HEK293T (cell line): ENCODE measurements at regions not wholly inside any gene's neighbourhood (a gene's known extent, or its start where the extent isn't known, plus 50 kb on each side); places are given as distances from the start of the nearest gene placed in this dataset.

Source experiments
- CTCF ChIA-PET: fragments of 350-600 bp; formaldehyde crosslinking; extraction: SDS; loops from one replicate; lab custom pipeline; 2021; ENCODE audit warnings: antibody characterized with exemption, inconsistent platforms; lab: Yijun Ruan, JAX
- POLR2A ChIA-PET: fragments of 350-600 bp; formaldehyde crosslinking; extraction: SDS; loops from one replicate; lab custom pipeline; 2020; ENCODE audit warnings: antibody characterized with exemption, inconsistent platforms; lab: Yijun Ruan, JAX
- DNase-seq: peaks from one replicate; pipeline ENCODE4 v3.0.0; 2012; ENCODE audit warnings: mixed read lengths; ENCODE audit errors: extremely low spot score
- ARNT ChIP-seq: fragments of 450-650 bp; IDR thresholded peaks from 2 replicates; pipeline ENCODE4 v1.6.1; 2017; ENCODE audit warnings: mild to moderate bottlenecking
- BHLHE40 ChIP-seq: fragments of 450-650 bp; IDR thresholded peaks from 2 replicates; pipeline ENCODE4 v1.6.1; 2016; ENCODE audit warnings: mild to moderate bottlenecking, moderate library complexity, borderline replicate concordance
- CTBP1 ChIP-seq: fragments of 450-650 bp; IDR thresholded peaks from 2 replicates; pipeline ENCODE4 v1.6.1; 2016; ENCODE audit warnings: borderline replicate concordance
- ELF4 ChIP-seq: fragments of 450-650 bp; IDR thresholded peaks from 2 replicates; pipeline ENCODE4 v1.6.1; 2017; ENCODE audit warnings: antibody characterized with exemption
- FOXA1 ChIP-seq: fragments of 450-650 bp; IDR thresholded peaks from 2 replicates; pipeline ENCODE4 v1.6.1; 2016; ENCODE audit warnings: mild to moderate bottlenecking
- FOXK2 ChIP-seq: fragments of 450-650 bp; IDR thresholded peaks from 2 replicates; pipeline ENCODE4 v1.6.1; 2016; ENCODE audit warnings: mild to moderate bottlenecking
- FOXM1 ChIP-seq: fragments of 450-650 bp; IDR thresholded peaks from 2 replicates; pipeline ENCODE4 v1.6.1; 2017; ENCODE audit warnings: mild to moderate bottlenecking, borderline replicate concordance
- HDGF ChIP-seq: fragments of 450-650 bp; IDR thresholded peaks from 2 replicates; pipeline ENCODE4 v1.6.1; 2017; ENCODE audit warnings: antibody characterized with exemption, borderline replicate concordance
- L3MBTL2 ChIP-seq: fragments of 450-650 bp; conservative IDR thresholded peaks from 2 replicates; pipeline ENCODE4 v1.6.1; 2016; ENCODE audit warnings: mild to moderate bottlenecking
- LEF1 ChIP-seq: fragments of 450-650 bp; IDR thresholded peaks from 2 replicates; pipeline ENCODE4 v1.6.1; 2017; ENCODE audit warnings: mild to moderate bottlenecking, borderline replicate concordance
- NFRKB ChIP-seq: fragments of 450-650 bp; IDR thresholded peaks from 2 replicates; pipeline ENCODE4 v1.6.1; 2016; ENCODE audit warnings: mild to moderate bottlenecking, moderate library complexity
- PKNOX1 ChIP-seq: fragments of 450-650 bp; IDR thresholded peaks from 2 replicates; pipeline ENCODE4 v1.6.1; 2016
- SP1 ChIP-seq: fragments of 450-650 bp; IDR thresholded peaks from 2 replicates; pipeline ENCODE4 v1.6.1; 2017
- SUZ12 ChIP-seq: fragments of 450-650 bp; IDR thresholded peaks from 2 replicates; pipeline ENCODE4 v1.6.1; 2016; ENCODE audit warnings: mild to moderate bottlenecking
- TARDBP ChIP-seq: fragments of 450-650 bp; IDR thresholded peaks from 2 replicates; pipeline ENCODE4 v1.6.1; 2016
- ZNF384 ChIP-seq: fragments of 450-650 bp; IDR thresholded peaks from 2 replicates; pipeline ENCODE4 v1.6.1; 2016

DNA sequence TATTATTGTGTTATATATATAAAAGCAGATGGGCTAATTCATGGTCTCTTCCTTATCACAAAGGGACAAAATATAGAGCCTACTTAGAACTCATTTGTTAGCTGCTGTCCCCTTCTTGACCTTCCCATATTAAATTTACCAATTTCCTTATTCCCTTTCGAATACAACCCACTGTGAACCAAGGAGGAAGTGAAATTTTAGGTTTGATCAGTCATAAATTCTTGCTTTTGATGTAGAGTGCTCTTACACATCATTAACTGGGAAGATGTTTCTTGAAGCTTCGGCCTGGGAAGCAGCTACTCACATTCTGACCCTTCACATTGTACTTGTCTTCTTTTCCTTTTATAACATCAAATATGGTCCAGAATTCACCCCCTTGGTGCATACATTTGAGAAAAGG, 579.0 kb downstream of the LRFN5 start:
- CTCF ChIA-PET = no interaction called here
- TF ChIP-seq PKNOX1 = no peak
- TF ChIP-seq NFRKB = no peak
- no peak for TF ChIP-seq ARNT
- no peak for TF ChIP-seq ELF4
- no peak for TF ChIP-seq FOXA1
- no peak for TF ChIP-seq LEF1
- POLR2A ChIA-PET = no interaction called here
- no peak for DNase-seq

DNA sequence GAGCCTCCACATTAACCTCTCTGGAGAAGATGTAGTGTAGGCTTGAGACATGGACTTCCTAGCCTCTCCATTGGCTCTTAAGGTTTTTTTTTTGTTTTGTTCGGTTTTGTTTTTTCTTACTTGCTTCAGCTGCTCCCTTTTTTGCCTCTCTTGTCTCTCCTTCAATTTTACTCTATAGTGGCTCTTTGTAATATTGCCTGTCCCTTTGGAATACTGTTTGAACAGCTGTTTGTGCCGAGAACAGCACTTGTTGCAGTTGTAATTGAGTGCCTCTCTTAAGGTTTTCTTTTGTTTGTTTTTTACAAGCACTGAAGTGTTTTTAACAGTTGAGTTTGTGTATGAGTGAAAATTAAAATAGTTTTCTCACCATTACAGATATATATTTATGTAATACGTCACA, 567.7 kb downstream of the LRFN5 start:
- DNase-seq = no peak
- TF ChIP-seq NFRKB (no peak), L3MBTL2 (no peak), FOXA1 (no peak)
- CTCF ChIA-PET = no interaction called here

DNA sequence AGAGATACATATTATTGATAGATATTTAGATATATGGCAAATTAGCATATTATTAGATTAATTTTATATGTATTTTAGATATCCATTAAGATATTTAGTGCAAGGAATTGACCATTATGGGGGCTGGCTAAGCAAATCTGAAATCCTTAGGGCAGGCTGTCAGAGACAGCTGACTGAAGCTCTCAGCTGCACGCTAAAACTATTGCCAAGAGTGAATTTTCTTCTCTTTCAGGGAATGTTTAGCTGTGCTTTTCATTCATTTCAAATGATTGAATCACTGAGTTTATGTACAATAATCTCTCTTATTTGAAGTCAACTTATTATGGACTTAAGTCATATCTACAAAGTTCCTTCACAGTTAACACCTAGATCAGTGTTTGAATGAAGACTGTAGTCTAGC, 566.5 kb downstream of the LRFN5 start:
- CTCF ChIA-PET = interaction anchor here (0.7 kb wide), 1 partner anchor 518 kb away, joined by 3 read pairs; no protein-coding TSS in a partner anchor
- TF ChIP-seq ELF4 = no peak
- no peak for TF ChIP-seq FOXA1
- TF ChIP-seq LEF1 = no peak
- no peak for TF ChIP-seq SP1
- no peak for TF ChIP-seq NFRKB
- POLR2A ChIA-PET = no interaction called here
- DNase-seq = no peak

More for the DNA sequence above, 567.7 kb downstream of the LRFN5 start:
- POLR2A ChIA-PET = no interaction called here

- ChIA-PET POLR2A (no interaction called here), CTCF (no interaction called here)
- no peak for DNase-seq
- TF ChIP-seq PKNOX1 = no peak
Measured at GRCh38 chr14:42172304-42172703, 565.6 kb downstream of the LRFN5 start.

GRCh38 chr14:42163136-42163535, 556.5 kb downstream of the LRFN5 start:
- POLR2A ChIA-PET = no interaction called here
- CTCF ChIA-PET = no interaction called here
- TF ChIP-seq ELF4 (no peak), FOXA1 (no peak), FOXM1 (no peak), ARNT (no peak)
- DNase-seq = no peak

DNA sequence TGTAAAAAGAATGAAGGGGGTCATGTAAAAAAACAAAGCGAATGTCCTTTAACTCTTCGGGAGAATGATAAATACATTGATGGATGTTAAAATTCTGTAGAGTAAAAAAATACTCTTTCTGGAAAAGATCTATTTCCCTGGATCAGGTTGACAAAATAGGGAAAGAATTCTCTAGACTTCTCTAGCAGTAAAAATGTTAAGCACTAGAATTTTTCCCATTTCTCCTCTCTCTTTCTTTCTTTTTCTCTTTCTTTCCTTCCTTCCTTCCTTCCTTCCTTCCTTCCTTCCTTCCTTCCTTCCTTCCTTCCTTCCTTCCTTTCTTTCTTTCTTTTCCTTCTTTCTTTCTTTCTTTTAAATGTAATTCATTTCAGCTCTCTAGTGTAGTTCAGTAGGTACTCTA, 552.5 kb downstream of the LRFN5 start:
- CTCF ChIA-PET = no interaction called here
- TF ChIP-seq CTBP1 (no peak), FOXK2 (no peak), PKNOX1 (no peak), FOXA1 (no peak)
- no peak for DNase-seq
- POLR2A ChIA-PET = no interaction called here

GRCh38 chr14:42149609-42150261, 543.1 kb downstream of the LRFN5 start:
- POLR2A ChIA-PET = no interaction called here
- DNase-seq = no peak
- TF ChIP-seq CTBP1 = no peak
- TF ChIP-seq FOXA1 = no peak
- no peak for TF ChIP-seq L3MBTL2
- no peak for TF ChIP-seq NFRKB
- TF ChIP-seq HDGF = no peak
- no peak for TF ChIP-seq SUZ12
- TF ChIP-seq LEF1 = no peak
- no peak for TF ChIP-seq PKNOX1
- TF ChIP-seq BHLHE40 = no peak
- no peak for TF ChIP-seq FOXK2
- no peak for TF ChIP-seq TARDBP
- TF ChIP-seq SP1 = no peak
- TF ChIP-seq ZNF384 = no peak
- CTCF ChIA-PET = no interaction called here
